Mucosa of gallbladder (tissue), 1 donor: ENCODE measurements at regions not wholly inside any gene's neighbourhood (a gene's known extent, or its start where the extent isn't known, plus 50 kb on each side); places are given as distances from the start of the nearest gene placed in this dataset.
A peak's percentile ranks its signal among the peaks of the same experiment; 100 is the strongest.

Experiments used
- DNase-seq: peaks from one replicate; pipeline ENCODE4 v3.0.0-alpha.2; 2020; ENCODE audit warnings: low spot score
- donor health status: DM: no; HTN: no; CAD: no.

DNA sequence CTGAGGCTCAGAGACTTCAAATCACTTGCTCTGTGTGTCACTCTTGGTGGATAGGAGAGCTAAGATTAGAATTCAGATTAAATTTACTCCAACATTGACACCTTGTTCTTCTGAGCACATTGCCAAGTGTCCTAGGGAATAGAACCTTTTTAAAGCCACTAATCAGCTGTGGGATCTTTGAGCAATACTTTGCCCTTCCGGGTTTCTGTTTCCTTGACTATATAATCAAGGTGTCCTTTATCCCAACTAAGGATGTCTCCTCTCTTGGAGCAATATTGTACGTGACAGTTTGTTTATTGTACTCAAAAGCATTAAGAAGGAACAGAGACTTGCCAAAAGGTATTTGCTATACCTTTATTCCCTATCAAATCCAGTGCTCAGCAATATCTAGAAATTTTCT, 170.9 kb upstream of the CADPS start:
- no peak for DNase-seq

DNA sequence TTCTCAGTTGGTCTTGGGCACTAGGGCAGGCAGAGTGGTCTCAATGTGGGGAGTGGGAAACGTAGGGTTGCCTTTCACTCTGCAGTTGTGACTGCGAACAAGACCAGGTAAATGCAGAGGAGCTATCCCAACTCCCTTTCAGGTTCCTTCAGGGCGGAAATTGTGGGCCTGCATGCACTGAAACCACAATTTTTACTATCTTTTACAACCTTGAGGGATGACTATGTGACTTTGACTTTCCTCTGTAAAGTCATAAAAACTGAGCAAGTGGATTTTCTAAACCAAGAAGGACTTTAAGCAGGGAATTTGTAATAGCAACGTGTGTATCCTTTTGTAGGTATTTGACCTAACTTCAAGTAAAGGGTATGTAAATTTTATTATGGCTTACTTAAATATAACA, 171.4 kb upstream of the CADPS start:
- DNase-seq: no peak

DNA sequence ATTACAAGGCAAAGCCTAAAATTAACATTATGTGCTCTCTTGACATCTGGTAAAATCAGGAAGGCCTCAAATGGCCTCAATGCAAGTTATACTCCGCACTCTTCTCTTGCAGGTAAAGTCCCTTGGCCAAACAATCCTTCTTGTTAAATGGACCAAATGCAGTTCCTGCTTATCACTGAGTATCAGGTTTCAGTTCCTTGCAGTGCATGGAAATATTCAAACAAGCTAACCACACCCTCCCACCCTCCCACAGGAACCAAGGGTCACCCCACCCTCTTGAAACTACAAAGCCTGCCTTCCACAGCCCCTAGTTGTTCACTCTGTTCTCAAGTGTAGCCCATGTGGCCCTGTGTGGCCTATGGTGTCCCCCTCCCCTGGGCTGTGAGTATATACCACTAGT, 171.9 kb upstream of the CADPS start:
- no peak for DNase-seq

DNA sequence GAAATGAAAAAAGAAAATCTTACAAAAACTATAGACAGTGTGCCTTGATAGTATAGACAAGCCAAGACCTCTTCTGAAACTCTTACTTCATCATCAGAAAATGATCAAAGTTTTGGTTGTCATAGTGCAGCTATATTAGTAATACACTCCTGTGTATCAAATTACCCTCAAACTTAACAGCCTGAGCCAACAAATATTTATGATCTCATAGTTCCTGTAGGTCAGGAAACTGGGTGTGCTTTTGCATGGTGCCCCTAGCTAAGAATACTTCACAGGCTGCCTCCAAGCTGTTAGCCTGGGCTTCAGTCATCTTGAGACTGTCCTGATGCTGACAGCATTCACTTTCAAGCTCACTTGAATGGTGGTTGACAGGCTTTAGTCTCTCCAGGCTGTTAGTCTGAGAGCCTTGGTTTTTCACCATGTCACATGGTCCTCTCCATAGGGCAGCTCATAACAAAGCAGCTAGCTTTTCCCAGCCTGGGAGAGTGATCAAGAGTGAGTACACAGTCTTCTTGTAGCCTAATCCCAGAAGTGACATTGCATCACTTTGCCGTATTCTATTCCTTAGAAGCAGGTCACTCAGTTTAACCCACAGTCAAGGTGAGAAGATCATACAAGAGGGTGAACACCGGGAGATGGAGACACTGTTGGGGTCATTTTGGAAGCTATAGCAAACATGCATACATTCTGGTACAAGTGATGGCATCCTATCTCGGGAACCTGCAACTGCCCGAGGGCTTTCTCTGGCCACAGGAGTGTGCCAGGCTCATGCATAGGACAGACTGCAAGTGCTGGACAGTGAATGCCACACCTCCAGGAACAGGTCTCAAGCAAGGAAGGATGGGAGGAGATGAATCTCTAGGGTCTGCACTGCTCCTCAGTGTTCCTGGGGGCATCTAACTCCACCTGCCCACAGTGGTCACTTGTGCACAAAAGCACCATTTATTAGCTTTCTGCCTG, 173.4 kb upstream of the CADPS start:
- DNase-seq: no peak

DNA sequence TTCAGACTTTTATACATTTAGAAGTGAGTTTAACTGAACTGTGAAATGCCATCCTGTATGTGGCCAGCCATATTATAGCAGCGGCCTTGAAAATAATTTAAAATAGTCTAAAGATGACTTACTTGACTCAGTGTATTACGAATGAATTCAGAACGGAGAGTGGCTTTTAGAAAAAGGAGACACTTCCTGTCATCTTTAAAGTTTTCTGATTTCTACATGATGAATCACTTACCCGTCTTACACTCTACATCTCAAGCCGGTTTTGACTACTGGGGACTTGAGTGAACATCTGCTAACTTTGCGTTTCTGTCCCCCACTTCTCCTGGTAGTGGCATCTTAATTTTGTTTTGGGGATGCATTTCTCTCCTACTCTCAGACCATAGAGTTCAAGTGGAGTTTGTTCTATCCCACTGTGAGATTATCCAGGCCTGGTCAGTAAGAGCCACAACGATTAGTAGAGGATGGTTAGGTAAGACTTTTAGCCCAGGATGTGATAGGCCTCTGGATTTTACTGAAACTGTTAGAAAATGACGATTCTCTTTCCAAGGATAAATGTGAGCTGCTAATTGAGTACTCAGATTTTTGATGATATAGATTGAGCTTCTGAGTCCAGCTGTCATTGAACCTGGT, 175.4 kb upstream of the CADPS start:
- no peak for DNase-seq

DNA sequence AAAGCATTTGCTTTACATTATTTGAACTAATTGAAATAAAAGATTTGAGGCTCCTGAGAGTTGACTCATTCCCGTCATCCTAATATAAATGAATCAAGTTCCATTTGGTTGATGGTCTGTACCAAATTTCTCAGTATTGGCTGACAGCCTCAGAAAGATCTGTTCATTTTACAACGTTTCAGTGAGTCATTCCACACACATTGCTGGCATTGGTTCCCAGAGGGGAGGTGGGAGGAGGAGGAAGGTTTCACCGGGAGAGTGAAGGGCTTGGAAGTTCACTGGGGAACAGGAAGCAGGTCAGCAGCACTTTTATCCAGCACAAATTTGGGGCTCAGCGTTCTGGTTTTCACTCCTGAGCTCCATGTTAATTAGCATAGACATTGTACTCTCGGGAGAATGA, 176.7 kb upstream of the CADPS start:
- no peak for DNase-seq

DNA sequence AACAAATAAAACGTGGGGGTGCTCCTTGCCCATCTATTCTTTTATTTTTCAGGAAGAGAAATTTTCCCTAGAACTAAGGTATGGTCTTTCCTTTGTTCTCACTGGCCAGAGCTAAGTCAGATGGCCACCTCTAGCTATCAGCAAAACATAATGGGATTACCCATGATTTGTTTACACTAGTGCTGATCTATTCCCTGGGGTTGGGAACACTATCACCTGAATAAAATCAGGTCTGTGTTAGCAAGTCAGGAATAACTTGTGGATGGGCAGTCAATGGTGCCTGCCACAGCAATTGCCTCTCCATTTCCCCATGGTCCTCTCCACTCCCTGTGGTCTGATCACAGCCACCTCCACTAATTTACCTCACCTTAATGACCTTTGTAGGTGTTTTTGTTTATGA, 181.7 kb upstream of the CADPS start:
- DNase-seq: no peak

DNA sequence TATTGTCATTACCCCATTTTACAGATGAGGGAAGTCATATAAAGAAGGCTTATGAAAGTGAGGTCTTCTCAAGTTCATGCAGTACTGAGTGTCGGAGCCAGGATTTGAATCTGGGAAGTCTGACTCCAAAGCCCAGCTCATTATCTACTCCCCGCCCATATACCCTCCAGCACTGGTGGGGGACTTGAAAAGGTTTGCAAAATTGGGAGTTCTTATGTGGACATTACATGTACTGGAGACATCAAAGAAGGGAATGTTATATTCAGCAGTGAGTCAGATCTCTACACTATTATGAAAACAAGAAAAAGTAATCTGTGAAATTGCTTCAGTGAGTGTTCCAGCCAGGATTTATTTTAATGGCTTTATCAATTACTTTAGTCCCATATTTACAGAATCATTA, 185.2 kb upstream of the CADPS start:
- no peak for DNase-seq

DNA sequence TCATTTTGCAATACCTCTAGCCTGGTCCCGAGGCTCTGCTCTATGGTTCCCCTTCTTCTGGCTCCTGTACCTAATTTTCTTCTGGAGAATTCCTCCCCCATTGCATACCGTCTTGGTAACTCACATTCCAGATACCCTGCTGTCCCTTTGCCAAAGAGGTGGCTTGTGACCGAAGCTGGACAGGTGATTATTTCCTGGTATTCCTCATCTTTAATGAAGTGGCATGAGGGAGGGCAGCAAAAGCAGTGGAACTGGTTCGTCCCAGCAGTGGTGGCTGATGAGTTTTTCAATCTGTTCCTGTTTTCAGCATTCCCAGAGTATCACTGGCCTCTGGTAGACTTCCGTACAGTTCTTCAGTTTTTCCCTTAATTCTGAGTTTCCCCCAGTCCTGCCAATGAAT, 186.2 kb upstream of the CADPS start:
- peak; percentile 78 for DNase-seq

DNA sequence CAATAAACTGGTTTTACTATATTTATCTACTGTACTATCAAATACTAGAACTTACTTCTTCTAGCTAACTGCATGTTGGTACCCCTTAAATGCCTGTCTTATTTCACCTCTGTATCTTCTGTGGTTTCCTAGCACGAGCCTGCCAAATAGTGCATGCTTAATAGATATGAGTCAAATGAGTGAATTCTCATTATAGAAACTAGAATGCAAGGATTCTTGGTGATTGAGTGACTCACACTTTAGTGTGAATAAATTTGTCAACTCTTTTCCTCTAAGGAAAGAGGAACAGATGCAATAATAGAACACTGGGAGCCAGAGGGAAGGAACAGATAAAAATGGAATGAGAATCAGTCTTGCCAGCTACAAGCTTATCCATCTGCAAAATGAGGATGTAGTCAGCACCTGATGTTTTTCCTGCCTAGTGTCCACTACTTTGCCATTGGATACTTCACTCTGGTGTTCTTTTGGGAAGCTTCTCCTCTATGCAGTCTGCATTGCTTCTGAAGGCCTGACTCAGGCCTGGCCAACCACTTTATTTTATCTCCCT, 189.1 kb upstream of the CADPS start:
- no peak for DNase-seq

DNA sequence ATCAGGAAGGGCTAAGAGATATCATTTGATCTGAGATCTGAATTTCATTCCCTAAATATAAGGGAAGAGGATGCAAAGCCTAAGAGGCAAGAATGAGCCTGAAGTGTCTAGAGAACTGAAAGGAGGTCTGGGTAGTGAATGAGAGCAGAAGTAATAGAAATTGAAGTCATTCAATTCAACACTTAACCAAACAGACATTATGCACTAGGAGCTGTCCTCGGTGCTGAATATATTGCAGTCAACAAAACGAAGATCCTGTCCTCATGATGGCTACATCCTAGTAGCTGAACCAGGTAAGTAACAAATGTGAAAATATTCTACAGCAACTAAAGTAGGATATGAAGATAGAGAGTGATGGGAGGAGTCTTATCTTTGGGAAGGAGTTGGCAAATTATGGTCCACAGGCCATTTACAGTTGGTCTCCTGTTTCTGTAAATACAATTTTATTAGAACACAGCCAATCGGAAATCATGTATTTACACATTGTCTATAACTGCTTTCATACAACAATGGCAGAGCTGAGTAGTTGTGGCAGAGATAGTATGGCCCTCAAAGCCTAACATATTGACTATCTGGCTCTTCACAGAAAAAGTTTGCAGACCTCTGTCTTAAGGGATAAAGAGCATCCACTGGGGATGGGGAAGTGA, 192.9 kb upstream of the CADPS start:
- peak; percentile 59 for DNase-seq

DNA sequence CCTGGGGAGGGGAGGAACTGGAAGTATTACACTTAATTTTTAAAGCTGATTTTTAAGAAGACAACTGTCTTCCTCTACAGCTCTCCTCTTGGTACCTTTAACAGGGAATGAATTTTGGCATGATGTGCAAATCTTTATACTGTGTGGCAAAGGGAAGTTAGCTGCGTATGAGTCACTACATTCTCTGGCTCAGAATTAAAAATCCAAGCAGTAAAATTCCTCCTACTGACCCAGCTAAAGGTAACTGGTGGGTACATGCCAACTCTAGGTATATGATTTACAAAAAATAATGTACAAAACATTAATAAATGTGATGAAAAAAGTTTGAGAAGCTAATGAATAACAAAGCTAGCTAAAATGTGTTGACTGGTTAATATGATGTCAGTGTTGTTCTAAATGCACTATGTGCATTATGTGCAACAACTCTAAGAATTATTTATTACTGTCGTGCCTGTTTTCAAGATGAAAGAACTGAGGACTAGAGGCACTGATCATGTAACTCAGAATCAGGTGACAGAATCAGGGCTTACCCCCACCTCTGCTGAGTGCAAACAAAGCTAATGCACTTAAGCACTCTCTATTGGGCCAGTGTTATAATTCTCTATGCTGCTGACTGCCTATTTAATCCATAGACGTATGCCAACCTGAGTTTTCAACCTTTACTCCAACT, 194.7 kb upstream of the CADPS start:
- DNase-seq: no peak

DNA sequence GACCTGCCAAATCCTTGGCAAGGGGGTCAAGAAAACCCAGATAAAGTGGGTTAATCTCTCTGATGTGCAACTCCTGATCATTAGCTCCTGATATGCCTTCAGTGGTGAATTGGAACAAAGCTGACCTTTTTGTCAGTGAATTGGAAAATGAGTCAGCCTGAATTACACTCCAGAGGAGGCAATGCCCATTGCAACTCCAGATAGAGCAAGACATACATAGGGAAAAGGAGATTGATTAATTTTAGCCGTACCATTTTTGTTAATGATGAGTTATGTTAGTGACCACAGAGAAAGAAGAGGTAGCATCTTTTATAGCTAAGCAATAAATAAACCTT, 195.2 kb upstream of the CADPS start:
- DNase-seq: no peak

DNA sequence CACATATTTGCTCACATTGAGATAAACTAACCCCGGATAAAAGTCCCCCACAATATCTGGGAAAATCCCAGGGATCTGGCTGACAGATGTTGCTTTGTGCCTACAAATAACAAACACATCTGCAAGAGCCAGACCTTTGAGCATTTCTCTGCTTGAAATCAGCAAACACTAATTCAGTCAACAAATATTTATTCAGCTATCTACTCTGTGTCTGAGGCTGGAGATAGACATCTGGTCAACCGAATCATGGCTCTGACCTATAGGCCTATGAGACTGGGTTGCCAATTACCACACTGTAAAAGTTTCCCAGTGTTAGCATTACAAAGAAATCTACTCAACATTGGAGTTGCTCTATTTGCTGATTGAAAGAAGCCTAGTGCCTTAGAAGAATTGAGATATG, 201.1 kb upstream of the CADPS start:
- no peak for DNase-seq

DNA sequence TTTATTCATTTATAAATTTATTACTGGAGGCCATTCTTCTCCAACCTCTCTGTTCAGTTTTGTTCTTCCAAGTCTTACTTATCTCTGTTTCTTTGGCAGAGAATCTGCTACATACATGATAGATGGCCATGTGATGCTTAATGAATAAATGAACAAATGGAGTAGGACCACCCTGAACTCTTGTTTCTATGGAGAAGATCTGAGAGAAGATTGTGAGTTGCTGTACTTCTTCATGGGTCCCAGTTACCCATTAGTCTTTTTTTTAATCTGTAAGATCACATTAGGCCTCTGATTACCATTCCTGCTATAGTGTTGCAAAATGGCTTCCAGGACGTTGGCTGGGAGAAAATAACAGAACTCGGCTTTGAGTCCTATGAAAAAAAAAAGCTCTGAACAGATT, 191.9 kb upstream of the SYNPR start:
- DNase-seq: no peak

DNA sequence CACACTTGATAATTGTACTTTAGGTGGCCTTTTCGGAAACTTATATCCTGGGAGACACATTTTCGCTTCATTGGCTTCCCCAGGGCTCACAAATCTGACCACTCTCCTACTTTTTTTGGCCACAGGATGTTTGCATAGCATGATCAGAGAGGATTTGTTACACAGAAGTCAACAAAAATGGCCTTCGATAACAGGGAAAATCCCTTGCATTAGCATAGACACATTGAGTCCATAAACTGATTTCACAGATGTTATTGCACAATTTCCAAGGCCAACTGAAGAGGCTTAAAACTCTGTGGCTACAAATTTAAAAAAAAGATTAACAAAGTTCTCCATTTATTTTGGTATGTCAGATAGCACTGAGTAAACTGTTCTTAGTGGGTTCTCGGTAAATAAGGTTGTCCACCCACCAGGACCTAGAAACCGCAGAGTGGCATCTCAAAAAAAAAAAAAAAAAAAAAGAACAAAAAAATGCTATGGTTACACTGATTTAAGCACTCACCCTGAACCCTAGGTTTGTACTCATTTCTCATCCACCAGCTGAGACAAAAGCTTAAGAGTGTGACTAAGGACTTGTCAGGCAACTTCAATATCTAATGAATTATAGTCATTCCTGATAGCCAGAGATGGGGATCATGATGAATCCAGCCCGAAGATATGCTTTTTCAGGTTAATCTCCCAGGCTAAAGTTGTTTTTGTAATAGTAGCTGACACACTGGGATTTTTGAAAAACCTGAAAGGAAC, 188.9 kb upstream of the SYNPR start:
- DNase-seq: no peak

DNA sequence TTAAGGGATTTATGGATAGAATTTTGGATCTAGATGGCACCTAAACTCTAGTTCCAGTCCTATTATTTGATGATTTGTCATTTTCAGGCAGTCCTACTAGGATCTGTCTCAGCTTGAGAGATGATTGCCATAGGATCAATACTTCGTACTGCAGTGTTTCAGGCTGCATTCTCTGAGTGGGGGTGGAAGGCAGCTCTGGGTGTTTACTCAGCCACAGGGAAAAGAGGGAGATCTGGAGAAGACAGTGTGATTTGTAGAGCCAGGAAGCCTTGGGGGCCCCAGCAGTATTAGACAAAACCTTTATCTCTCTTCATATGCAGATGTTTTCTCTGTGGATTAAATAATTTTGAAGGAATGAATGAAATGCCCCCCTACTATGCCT, 188.4 kb upstream of the SYNPR start:
- no peak for DNase-seq

DNA sequence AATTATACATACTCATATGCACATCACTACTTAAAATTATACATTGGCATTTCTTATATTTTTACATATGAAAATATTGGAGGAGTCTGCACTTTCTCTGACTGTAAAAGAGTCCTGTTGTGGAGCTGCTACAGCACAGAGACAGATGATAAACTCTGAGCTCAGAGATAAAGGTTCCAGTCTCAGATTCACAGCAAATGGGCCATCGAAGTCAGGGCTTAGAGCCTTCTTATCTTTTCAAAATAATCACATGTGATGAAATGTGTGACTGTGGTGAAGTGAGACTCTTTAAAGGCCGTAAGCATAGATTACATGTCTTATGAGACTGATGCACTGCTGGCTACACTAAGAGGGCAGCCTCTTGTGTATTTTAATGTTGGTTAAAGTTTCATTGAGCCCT, 187.5 kb upstream of the SYNPR start:
- DNase-seq: no peak

DNA sequence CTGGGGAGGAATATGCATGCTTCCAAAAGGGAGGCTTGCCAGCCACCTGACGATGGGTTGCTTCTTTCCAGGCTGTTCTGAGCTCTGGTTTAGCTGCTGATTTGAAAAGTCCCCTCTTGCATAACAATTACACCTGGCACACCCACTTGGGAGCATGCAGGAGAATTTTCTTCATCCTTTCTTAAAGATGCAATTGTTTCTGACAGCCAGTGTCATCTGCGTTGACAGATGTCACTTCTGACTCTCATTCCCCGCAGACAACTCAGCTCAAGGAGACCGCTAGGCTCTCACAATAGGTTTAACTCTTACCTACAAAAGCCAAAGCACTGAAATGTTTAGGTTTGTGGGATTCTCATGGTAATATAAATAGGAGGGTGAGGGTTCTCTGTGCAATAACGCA, 185.6 kb upstream of the SYNPR start:
- no peak for DNase-seq

DNA sequence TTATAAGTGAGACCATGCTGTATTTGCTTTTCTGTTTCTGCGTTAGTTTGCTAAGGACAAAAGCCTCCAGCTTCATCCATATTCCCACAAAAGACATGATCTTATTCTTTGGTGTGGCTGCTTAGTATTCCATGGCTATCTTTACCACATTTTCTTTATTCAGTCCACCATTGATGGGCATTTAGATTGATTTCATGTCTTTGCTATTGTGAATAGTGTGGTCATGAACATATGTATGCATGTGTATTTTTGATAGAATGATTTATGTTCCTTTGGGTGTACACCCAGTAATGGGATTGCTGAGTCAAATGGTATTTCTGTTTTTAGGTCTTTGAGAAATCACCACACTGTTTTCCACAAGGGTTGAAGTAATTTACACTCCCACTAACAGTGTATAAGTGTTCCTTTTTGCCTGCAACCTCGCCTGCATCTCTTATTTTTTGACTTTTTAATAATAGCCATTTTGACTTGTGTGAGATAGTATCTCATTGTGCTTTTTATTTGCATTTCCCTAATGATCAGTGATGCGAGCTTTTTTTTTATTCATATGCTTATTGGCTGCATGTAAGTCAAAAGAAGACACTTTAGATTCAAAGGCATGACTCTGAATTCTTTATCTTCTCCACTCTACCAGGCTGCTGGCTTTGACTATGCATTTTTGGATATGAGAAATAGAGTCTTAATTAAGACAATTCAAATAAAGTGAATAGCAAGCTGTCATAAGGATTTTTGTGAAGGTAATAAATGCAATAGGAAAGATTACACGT, 183.3 kb upstream of the SYNPR start:
- DNase-seq: no peak
